HG03460 (cell line): ENCODE measurements at regions not wholly inside any gene's neighbourhood (a gene's known extent, or its start where the extent isn't known, plus 50 kb on each side); places are given as distances from the start of the nearest gene placed in this dataset.
A peak's percentile ranks its signal among the peaks of the same experiment; 100 is the strongest.

Experiments used
- ATAC-seq: cut with Tn5 transposase; IDR thresholded peaks from one replicate; pipeline ENCODE4 v1.9.1; 2021; ENCODE audit not compliant: unreplicated experiment

DNA sequence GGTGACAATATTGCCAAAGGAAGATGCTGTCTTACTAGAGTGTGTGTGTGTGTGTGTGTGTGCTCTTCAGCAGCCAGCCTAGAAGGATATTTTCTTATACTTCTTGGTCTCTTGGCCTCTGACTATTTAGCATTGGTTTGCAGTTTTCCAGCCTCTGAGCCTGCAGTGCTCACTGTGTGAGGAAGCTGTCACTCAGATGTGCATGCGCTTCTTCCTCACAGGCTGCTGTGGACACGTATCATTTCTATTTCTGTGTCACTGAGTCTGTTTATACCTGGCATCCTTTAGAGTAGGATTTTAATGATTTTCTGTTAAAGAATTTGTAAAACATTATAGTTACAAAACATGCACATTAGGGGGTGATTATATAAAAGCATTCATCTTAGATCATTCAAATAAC lies 83.3 kb downstream of the ALDH8A1 start:
- ATAC-seq = no peak

DNA sequence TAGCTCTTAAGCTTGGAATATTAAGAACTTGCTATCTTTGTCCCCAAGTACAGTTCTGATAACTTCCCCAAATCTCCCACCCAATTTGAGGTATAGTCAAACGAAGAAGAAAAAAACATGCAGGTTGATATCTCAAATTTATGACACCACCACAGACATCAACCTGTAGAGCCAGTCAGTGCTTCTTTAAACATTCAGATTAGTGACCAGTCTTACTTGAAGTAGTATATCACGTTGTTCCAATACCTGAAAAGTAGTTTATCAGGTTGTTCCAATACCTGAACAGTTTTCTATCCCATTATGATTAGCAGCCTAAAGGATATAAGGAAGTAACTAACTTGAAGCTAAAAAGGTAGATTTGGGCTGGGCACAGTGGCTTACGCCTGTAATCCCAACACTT lies 85.3 kb downstream of the ALDH8A1 start:
- no peak for ATAC-seq

DNA sequence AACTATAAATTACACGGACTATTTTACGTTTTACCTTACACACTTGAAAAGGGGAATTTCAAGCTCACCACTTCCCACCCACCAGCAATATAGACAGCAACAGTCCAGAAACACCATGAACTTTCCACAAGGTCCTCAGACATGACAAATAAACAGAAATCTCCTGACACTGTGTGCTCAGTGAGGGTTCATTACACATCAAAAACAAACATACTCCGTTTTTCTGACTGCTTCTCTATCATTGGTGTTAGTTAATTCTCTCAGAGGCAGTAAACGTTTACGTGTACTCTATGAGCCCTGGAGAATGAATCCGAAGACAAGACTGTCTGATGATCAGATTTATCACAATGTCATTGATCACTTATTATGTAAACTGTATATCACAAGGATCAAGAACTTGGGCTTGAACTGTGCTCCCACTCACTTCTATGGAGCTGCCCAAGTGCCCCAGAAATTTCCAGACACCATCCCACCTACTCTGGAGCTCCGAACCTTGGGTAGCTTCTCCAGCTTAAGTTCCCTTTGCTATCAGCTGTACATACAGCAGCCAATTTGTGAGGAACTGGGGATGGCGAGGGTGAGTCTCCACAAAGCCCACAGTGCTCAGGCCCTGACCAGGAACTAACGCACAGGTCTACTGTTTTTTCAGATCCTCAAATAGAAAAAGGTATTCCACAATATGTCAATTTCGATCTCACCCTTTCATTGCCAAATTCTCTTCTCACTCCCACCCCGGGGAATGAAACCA lies 86.0 kb downstream of the ALDH8A1 start:
- no peak for ATAC-seq

DNA sequence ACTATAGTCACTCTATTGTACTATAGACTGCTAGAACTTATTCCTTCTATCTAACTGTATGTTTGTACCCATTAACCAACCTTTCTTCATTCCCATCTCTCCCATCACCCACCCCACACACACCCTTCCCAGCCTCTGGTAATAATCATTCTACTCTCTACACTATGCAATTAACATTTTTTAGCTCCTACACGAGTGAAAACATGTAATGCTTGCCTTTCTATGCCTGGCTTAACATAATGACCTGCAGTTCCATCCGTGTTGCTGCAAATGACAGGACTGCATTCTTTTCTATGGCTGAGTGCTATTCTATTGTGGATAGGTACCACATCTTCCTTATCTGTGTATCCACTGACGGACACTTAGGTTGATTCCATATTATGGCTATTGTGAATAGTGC lies 95.5 kb downstream of the ALDH8A1 start:
- ATAC-seq = no peak

DNA sequence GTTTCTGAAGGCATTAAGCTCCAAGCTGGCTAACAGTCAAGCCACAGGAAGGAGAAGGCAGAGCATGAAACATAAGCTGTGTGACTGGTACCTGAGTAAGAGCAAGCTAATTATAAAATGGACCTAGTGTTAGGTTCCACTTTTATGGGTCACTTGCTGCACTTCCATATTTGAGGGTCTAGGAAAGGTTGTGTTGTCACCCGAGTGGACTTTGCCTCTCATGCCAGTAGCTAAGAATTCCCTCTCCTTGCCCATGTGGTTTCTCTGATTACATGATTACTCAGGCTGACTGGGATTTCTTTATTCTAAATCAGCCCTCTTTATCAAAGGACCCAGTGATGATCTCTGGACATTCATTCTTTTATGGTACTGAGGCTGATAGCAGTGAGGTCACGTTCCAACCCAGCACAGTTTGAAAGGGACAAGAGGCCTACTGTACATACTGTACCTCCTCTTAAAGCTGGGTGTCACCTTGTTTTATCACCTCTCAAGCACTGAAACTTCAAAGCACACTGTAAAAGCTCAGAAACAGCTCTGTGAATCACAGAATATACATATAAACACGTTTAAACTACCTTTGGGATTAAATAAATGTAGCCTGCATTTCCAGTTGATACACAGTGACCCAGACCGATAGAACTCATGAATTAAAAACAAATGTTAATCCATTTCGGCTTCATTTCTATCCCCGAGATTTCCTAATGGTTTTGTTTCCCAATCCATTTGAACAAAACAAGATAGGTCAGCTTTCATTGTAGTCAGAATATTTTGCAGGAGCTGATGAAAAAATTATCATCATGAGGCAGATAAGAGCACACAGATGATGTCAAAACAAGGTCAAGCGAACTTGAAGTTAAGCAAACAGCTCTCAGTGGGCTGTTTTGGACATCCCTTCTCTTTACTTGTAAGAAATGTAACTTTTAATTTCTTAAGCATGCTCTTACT lies 96.5 kb downstream of the ALDH8A1 start:
- no peak for ATAC-seq

DNA sequence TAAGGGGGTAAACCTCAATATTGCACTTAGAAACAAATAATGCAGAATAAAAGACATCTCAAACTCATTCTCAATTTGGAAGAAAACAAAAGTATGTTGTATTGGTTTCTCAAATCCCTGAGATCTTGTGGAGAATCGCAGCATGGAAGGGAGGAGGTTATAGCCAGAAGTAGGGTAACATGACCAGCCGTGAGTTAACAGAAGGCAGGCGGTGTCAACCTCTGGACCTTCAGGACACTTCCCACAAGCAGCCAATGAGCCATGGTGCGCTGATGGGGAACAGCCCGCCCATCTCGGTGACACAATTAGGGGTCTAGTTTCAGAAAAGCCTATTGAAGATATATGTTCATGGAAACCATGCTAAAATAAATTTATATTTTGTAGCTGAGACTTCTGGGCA lies 98.4 kb downstream of the ALDH8A1 start:
- ATAC-seq = no peak

DNA sequence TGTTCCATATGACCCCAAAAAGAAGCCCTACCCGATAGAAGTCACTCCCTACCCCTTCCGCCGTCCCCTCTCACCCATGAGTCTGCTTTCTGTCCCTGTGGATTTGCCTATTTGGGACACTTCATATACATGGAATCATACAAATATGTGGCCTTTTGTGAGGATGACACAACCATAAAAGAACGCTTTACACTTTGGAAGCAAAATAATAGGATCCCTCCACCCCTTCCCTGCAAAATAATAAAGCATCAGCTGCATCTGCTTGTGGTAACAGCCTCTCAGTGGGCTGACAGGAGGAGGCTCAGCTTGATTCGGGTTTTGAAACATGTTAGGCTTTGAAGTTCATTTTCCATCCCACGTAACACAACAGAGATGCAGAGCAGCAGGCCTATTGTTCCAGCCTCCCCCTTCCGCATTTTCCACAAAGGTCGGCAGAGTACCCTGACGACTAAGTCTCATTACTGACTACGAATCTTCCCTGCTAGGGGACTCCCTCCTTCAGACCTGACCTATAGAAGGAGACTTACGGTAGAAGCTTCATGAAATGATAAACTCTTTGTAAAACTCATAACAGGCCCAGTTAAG lies 99.1 kb downstream of the ALDH8A1 start:
- ATAC-seq = no peak

DNA sequence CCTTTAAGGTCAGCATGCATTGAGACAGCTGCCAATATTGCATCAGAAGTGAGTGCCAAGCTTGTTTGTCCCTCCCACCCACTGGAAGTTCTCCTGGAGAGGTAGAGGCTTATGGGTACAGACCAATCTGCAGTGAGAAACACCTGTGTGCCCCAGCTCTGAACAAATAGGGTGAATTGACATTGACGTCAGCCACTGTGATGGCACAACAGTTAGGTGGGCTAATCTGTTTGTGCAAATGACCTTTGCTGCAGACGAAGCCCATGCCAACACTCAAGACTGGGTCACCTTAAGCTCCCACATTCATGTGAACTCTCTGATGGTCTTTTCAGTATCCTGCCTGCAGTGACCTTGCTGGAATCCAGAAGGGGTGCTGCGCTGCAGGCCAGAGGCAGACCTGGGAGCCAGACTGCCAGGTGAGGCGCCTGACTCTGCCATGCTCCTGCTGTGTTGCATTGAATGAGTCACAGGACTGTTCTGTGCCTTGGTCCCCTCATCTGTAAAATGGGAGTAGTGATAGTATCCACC lies 99.9 kb downstream of the ALDH8A1 start:
- no peak for ATAC-seq

DNA sequence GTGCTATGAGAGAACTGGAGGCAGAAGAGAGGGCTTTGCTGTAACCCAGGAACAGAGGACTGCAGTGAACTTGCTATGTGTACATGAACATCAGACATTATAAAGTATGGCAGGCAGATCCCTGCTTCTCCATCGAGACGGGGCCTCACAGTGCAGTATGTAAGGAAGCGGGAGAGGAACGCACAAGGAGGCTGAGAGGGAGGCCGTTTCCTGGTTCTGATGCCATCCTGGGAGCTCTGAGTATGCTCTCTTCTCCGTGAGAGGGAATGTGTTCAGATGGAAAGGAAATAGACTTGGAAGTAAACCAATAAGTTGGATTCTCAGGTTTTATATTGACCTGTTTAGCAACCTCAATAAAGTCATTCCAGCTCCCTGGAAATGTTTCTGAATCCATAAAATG lies 101.8 kb downstream of the ALDH8A1 start:
- ATAC-seq = no peak

DNA sequence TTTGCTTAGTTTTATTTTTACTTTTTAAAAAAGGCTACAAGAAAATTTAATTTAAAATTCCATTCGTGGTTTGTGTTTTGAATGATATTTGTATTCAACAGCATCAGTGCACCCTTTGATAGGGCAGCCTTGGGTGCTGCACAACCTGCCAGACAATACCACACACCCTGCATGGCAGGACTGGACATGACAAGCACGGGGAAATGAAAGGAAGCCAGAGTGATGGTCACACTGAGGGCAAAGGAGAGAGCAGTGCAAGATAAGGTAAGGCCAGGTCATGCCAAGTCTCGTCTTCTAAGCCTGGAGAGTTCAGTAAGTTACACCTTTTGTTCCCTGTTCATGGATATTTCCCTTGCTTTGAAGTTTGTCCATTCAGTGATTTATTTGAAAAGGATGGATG lies 103.0 kb downstream of the ALDH8A1 start:
- ATAC-seq = no peak

DNA sequence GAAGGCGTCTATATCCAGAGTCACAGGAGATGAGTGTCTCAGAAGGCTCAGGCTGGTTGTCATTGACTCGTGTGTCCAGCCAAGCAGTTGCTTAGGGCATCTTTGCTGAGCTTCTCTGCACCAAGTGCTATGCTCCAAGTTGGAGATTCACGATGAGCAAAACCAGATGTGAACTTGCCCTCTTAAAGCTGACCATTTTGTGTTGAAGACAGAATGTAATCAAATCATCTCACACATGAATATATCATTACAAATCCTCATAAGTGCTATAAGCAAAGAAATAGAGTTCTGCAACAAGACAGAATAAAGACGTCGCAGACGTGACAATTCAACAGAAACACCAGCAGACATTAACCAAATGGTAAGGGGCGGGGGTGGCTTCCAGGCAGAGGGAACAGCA lies 103.9 kb downstream of the ALDH8A1 start:
- ATAC-seq = no peak

DNA sequence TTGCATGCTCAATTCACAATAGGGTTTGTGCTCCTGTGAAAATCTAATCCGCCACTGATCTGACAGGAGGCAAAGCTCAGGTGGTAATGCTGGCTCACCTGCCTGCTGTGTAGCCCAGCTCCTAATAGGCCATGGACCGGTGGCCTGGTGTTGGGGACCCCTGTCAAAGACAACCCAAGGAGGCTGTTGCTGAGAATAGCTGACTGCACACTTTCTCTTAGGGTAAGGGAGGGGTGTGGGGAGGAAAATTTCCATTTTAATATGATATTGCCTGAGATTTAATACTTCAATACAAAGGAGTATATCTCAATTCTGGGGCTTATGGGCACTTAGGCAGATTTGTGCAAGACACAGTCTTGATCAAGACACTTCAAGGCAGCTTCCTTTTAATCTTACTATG lies 105.8 kb downstream of the ALDH8A1 start:
- ATAC-seq = no peak

DNA sequence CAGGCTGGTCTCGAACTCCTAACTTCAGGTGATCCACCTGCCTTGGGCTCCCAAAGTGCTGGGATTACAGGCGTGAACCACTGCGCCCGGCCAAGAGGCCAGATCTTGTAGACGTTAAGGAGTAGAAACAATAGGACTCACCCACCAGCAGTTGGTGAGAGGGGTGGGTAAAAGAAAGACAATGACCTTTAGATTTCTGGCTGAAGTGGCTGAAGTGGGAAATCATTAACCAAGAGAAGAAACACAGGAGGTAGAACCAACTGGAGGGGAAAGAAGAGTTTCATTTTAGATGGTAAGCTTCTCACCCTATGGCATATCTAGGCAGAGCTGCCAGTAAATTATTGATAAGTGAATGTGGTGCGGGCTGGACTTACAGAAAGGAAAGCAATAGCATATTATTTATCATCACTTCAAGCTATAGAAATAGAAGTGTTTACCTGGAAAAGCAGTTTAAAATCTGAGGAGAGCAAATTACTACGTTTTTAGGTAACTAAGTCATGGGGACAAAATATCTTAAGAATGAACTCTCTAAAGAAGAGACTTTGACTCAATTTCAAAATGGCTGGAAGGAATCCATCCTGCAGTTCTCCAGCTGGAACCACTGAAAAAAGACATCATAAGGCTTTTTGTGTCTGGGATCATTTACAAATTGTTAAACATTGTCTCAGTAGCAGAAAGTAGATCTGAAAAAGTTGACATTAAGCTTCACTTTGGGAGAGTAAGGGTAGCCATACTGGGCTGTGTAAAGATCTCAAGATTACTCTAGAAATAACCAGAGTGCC lies 109.6 kb downstream of the ALDH8A1 start:
- peak; percentile 94 for ATAC-seq

DNA sequence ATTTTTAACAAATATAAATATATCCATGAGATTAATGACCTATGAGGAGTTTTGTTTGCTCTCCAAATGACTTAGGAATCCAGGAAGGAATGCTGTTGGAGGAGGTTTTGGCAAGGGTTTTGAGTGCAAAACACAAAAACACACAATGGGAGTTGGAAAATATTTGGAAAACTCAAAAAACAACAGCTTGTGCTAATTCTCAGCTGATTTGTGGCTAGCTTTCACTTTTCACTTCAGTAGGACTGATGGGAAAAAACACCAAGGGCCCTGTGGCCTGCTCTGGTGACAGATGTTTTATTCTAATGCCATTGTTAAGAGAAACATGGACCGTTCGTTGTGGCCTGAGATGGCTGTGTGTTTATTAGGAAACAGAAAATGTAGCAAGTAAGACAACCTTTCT lies 113.9 kb downstream of the ALDH8A1 start:
- ATAC-seq = no peak

DNA sequence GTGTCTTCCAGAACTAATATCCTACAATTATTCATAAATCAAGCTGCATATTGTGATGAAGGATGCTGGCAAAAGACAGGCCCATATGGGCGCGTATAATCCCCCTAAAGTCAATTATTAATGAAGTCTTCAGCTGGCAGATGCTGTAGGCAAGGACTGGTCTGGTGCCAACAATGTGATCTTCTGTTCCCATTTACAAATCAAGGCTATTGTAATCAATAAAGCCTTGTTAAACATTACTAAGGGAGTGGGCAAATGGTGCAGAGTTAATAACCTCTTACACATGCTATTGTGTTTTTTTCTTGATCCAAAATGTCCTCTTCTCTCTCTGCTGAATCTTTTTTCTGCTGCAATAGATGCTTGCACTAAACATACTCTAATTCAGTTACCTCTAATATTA lies 119.0 kb downstream of the ALDH8A1 start:
- no peak for ATAC-seq

DNA sequence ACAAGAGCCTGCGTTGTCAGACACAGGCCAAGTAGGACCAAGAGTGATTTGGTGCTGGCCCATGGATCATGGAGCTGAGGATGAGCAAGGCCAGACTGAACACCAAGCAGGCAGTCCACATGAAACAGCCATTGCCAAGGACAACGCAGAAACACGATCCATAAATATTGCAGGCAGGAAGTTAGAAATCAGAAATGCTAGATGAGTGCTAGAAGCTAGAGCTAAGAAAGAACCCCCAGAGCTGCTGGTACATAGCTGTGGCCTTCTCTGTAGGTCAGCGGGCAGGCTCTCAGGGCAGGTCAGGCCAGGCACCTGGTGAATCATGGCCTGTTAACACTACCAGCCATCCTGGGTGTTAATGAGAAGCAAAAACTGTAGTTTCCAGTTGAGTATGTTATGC lies 119.7 kb downstream of the ALDH8A1 start:
- ATAC-seq = no peak

DNA sequence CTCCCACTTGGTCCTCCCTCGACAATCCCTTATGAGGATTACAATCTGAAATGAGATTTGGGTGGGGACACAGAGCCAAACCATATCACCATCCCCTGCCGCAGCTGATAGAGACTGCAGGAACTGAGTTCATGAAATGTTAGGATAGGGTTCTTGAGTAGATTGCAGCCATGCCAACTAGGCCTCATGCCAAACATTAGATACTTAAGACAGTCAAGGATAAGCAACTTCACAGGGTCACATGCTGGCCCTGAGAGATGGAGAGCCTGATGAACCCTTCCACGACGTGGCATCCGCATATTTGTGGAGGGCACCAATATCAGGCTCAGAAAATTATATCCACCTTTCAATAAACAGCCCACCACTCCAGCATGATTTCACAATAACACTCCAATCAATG lies 121.3 kb downstream of the ALDH8A1 start:
- ATAC-seq = no peak

DNA sequence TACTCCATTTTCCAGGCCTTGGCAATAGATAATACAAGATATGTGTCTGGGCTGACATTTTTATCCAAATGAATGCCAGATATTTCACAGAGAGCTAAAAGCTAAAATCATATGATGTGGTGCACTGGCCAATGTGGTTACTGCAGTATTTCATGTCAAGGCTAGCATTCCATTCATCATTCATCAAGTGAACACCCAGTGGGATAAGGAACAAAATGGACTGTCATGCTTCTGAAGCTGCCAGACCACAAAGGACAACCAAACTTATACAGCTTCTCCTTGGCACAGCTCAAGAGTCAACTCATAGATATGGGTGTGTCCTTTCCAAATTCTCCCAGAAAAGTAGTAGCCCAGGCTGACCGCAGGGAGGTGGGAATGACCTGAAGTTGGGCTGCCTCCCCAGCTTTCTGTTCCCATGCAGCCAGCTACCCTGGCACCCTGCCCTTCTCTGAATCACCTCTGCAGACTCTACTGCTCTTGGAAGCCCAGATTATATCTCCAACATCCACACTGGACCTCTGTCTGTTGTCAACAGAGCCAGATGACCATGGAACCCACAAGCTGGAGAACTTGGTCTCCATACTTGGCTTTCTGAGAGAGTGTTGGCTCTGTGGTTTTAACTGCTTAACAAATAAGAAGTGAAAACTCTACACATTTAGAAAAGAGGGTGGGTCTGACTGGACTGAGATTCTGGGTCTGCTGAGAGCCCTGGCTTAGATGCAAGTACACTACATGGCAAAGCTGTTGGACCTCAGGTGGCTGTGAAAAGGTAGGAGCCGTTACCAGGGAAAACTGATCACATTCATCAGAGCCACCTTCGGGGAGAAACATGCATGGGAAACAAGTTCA lies 122.8 kb downstream of the ALDH8A1 start:
- no peak for ATAC-seq

DNA sequence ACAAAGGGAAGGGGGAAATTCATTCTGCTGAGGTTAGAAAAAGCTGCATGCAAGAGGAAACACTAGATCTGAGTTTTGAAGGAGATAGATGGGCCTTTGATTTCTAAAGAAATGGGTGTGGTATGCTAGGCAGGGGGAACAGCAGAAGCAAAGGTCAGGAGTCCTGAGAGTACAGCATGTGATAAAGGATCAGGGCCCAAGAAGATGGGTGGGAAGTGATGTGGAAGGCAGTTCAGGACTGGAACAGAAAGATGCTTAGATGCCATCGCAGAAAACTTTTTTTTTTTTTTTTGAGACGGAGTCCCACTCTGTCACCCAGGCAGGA lies 126.2 kb downstream of the ALDH8A1 start:
- ATAC-seq = no peak
